ENCODE measurements at regions not wholly inside any gene's neighbourhood (a gene's known extent, or its start where the extent isn't known, plus 50 kb on each side); places are given as distances from the start of the nearest gene placed in this dataset.
"Not testable (repeated sequence)": the region's sequence is repeated elsewhere in the genome, so short reads cannot be mapped to it uniquely, and the experiment has no call there.

GRCh38 chrX:19245711-19246269 is 97.9 kb upstream of the PDHA1 start:
- Mint-ChIP-seq H3K4me3 (no peak overlapping the region), H3K9me3 (peaks cover 0 to 53% (median 9%) of the 10 kb centered on the region in 9 donors), H3K27ac (no peak overlapping the region), H3K36me3 (peaks cover 0 to 9% (median 2%) of the 10 kb centered on the region in 3 donors), H3K27me3 (peaks cover 0 to 12% (median 0%) of the 10 kb centered on the region in 5 donors), H3K4me1 (no peaks in the 10 kb centered on the region)
- POLR2A ChIA-PET = no interaction called here
- no peak for DNase-seq
- ATAC-seq = no peak

DNA sequence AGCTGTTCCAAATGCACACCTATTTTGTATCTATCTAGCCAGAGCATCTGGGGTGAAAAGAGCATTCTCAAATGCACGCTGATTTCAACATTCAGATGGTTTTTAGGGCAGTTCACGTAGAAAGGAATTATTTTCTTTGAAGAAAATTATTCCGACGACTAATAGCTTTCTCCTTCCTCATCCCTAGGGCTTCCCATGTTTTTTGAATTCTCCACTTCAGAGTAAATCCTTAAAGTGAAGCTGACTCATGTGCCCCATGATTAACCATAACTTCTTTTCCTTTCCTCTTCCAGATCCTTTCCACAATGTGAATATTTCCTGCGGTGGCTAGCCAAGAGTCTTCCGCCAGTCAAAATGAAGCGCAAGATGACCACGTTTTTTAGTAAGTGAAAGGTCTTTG is 86.7 kb upstream of the PDHA1 start:
- no peak for ATAC-seq
- H3K4me1 Mint-ChIP-seq = no peaks in the 10 kb centered on the region
- H3K27me3 Mint-ChIP-seq = peaks cover 0 to 8% (median 3%) of the 10 kb centered on the region in 5 donors
- H3K36me3 Mint-ChIP-seq = no peaks in the 10 kb centered on the region
- no peak overlapping the region for H3K27ac Mint-ChIP-seq
- POLR2A ChIA-PET = no interaction called here
- DNase-seq = no peak
- no peak overlapping the region for H3K4me3 Mint-ChIP-seq
- peaks cover 0 to 2% (median 0%) of the 10 kb centered on the region in 9 donors for H3K9me3 Mint-ChIP-seq

DNA sequence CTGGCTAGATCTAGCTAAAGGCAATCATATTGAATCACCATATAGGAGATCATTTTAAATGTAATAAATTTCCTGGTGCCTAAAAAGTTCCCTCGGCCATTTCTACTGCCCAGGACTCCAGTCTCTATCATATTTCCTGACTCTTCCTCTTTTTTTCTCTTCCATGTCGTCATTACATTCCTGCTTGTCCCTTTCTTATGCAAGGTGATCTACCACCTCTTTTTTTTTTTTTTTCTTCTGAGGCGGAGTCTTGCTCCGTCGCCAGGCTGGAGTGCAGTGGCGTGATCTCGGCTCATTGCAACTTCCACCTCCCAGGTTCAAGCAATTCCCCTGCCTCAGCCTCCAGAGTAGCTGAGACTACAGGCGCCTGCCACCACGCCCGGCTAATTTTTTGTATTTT is 82.7 kb upstream of the PDHA1 start:
- DNase-seq, ATAC-seq, H3K4me3 Mint-ChIP-seq, POLR2A ChIA-PET, H3K4me1 Mint-ChIP-seq, H3K9me3 Mint-ChIP-seq, H3K27me3 Mint-ChIP-seq, H3K36me3 Mint-ChIP-seq: not testable (repeated sequence)
- peak overlapping the region in 1 of 10 donors; percentile 64 for H3K27ac Mint-ChIP-seq

GRCh38 chrX:19270727-19271126 is 73.0 kb upstream of the PDHA1 start:
- Mint-ChIP-seq H3K27me3 (peaks cover 0 to 4% (median 0%) of the 10 kb centered on the region in 5 donors), H3K36me3 (no peaks in the 10 kb centered on the region), H3K9me3 (peaks cover 0 to 2% (median 0%) of the 10 kb centered on the region in 9 donors), H3K4me3 (no peak overlapping the region), H3K4me1 (no peaks in the 10 kb centered on the region), H3K27ac (no peak overlapping the region)
- ATAC-seq (no peak), DNase-seq (no peak)
- POLR2A ChIA-PET = no interaction called here

- no peak for DNase-seq
- Mint-ChIP-seq H3K36me3 (no peaks in the 10 kb centered on the region), H3K27ac (no peak overlapping the region), H3K9me3 (peaks cover 0 to 8% (median 0%) of the 10 kb centered on the region in 9 donors), H3K4me3 (no peak overlapping the region), H3K27me3 (peaks cover 0 to under 1% (median 0%) of the 10 kb centered on the region in 5 donors), H3K4me1 (no peaks in the 10 kb centered on the region)
- no peak for ATAC-seq
- POLR2A ChIA-PET = no interaction called here
Measured at GRCh38 chrX:19272452-19272851, 71.3 kb upstream of the PDHA1 start.

GRCh38 chrX:19280636-19281035 is 63.1 kb upstream of the PDHA1 start:
- Mint-ChIP-seq H3K27ac (no peak overlapping the region), H3K4me1 (no peaks in the 10 kb centered on the region), H3K36me3 (peaks cover 0 to 10% (median 0%) of the 10 kb centered on the region in 3 donors), H3K27me3 (peaks cover 0 to 9% (median 4%) of the 10 kb centered on the region in 5 donors), H3K4me3 (no peak overlapping the region), H3K9me3 (peaks cover 0 to 18% (median 0%) of the 10 kb centered on the region in 9 donors)
- POLR2A ChIA-PET = no interaction called here
- ATAC-seq (no peak), DNase-seq (no peak)

DNA sequence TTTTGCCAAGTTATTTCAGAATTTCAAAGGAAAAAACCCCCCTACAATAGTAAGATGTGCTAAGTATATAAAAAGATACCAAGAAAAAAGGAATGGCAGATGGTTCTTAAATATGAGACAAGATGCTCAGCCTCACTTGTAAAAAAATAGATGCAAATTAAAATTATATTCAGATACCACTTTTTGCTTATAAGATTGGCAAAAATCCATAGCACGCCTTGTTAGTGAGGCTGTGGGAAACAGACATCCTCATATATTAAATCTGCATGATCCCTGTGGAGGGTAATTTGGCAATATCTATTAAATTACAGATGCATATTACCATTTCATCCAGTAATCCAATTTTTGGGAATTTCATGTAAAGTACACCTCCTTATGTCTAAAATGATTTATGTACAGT is 62.5 kb upstream of the PDHA1 start:
- POLR2A ChIA-PET = no interaction called here
- no peak for DNase-seq
- Mint-ChIP-seq H3K4me3 (no peak overlapping the region), H3K36me3 (peaks cover 0 to 12% (median 0%) of the 10 kb centered on the region in 3 donors), H3K4me1 (no peaks in the 10 kb centered on the region), H3K9me3 (peaks cover 0 to 20% (median 0%) of the 10 kb centered on the region in 9 donors), H3K27ac (no peak overlapping the region), H3K27me3 (peaks cover under 1 to 9% (median 5%) of the 10 kb centered on the region in 5 donors)
- ATAC-seq = no peak

- no peak overlapping the region for H3K27ac Mint-ChIP-seq
Measured at GRCh38 chrX:19283597-19284339, 60.0 kb upstream of the PDHA1 start.

DNA sequence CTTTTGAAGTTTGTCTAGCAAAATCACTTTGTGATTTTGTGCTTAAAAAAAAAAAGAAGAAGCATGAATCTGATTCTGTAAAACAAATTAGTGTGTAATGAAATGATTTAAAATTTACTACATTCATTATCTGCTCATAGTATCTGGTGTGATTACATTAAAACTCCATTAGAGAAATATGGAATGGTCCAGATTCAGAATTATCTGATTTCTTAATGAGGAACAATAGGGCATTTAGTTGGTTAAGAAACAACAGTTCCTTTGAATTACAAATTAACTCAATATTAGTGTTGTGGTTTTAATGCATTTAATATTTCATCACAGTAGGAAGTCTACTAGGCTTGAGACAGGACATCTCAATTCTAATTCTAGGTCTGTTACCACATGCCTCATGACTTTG is 57.9 kb upstream of the PDHA1 start:
- no peak for DNase-seq
- H3K27me3 Mint-ChIP-seq = peaks cover 7 to 23% (median 21%) of the 10 kb centered on the region in 5 donors
- H3K27ac Mint-ChIP-seq = no peak overlapping the region
- ATAC-seq = no peak
- no peak overlapping the region for H3K4me3 Mint-ChIP-seq
- peaks cover 0 to 11% (median 0%) of the 10 kb centered on the region in 3 donors for H3K36me3 Mint-ChIP-seq
- peaks cover 0 to 19% (median 0%) of the 10 kb centered on the region in 9 donors for H3K9me3 Mint-ChIP-seq
- H3K4me1 Mint-ChIP-seq = no peaks in the 10 kb centered on the region
- POLR2A ChIA-PET = no interaction called here

More at GRCh38 chrX:19283597-19284339, 60.0 kb upstream of the PDHA1 start:
- Mint-ChIP-seq H3K4me3 (no peak overlapping the region), H3K9me3 (peaks cover 0 to 19% (median 0%) of the 10 kb centered on the region in 9 donors), H3K4me1 (no peaks in the 10 kb centered on the region), H3K27me3 (peaks cover 1 to 12% (median 9%) of the 10 kb centered on the region in 5 donors), H3K36me3 (peaks cover 0 to 11% (median 0%) of the 10 kb centered on the region in 3 donors)
- POLR2A ChIA-PET = no interaction called here
- ATAC-seq = no peak
- DNase-seq = no peak

DNA sequence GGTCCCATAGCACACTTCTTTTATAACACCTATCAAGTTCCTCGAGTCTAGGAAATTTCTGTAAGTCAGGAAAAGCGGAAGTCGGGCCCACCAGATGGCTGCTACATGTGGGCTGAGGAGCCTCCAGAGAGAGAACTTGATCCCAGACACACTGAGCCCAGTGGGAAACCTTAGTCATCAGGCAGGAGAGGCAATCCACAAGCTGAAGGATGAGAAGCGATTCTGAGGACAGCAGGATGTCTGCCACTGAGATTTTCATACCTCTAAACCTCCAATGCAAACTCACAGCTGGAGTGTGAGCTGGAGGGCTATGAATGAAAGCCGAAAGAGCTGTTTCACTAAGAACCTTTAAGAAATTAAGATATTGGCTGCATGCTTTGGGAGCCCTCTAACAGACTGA is 52.6 kb upstream of the PDHA1 start:
- DNase-seq = no peak
- H3K27me3 Mint-ChIP-seq = peaks cover 1 to 28% (median 20%) of the 10 kb centered on the region in 5 donors
- peaks cover 0 to 6% (median 0%) of the 10 kb centered on the region in 3 donors for H3K36me3 Mint-ChIP-seq
- no peak overlapping the region for H3K4me3 Mint-ChIP-seq
- ATAC-seq = no peak
- POLR2A ChIA-PET = no interaction called here
- H3K4me1 Mint-ChIP-seq = no peaks in the 10 kb centered on the region
- peaks cover 0 to 10% (median 0%) of the 10 kb centered on the region in 9 donors for H3K9me3 Mint-ChIP-seq
- no peak overlapping the region for H3K27ac Mint-ChIP-seq

GRCh38 chrX:19293606-19294325 is 50.0 kb upstream of the PDHA1 start:
- Mint-ChIP-seq H3K9me3 (peaks cover 0 to 5% (median 0%) of the 10 kb centered on the region in 9 donors), H3K36me3 (no peaks in the 10 kb centered on the region), H3K4me3 (no peak overlapping the region), H3K27ac (no peak overlapping the region), H3K4me1 (no peaks in the 10 kb centered on the region), H3K27me3 (peaks cover 1 to 19% (median 9%) of the 10 kb centered on the region in 5 donors)
- DNase-seq (no peak), ATAC-seq (no peak)
- POLR2A ChIA-PET = no interaction called here

Measured in naive thymus-derived CD8-positive, alpha-beta T cell (primary cell).